SK-N-MC (cell line): ENCODE measurements at regions not wholly inside any gene's neighbourhood (a gene's known extent, or its start where the extent isn't known, plus 50 kb on each side); places are given as distances from the start of the nearest gene placed in this dataset.

Experiments used
- EZH2 ChIP-seq: fragments of 200-600 bp; sonication (generic); IDR thresholded peaks from one replicate; pipeline ENCODE4 v1.6.1; 2017; ENCODE audit warnings: antibody characterized with exemption
- FOXP2 ChIP-seq: optimal IDR thresholded peaks from 2 replicates; pipeline ENCODE3; 2011; ENCODE audit warnings: mild to moderate bottlenecking, moderate library complexity; ENCODE audit not compliant: insufficient read depth; ENCODE audit errors: extremely low read length, control extremely low read depth
- POLR2AphosphoS5 ChIP-seq: IDR thresholded peaks from 2 replicates; pipeline ENCODE4 v1.6.1; 2012; ENCODE audit warnings: mild to moderate bottlenecking, low read depth, low read length, borderline replicate concordance

DNA sequence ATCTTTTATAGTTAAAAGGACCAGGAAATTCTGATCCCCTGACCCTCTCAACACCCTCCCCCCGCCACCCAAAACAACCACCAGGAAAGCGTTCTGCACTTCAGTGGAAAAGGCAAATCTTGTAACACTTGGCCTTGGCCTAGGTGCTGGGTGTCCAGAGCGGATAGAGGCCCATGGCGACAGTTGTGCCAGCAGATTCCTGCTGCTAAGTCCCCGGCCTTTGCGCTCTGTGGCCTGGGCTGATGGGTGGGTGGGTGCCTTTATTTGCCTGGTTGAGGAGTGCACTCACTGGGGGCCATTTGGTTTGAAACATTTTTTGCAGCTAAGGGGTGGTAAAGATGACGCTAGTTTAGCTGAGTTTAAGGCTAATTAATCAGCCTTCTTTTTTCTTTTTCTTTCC is 127.9 kb upstream of the ERRFI1 start:
- TF ChIP-seq POLR2AphosphoS5 (no peak), EZH2 (no peak), FOXP2 (no peak)
